Astrocyte of the cerebellum (primary cell): ENCODE measurements at regions not wholly inside any gene's neighbourhood (a gene's known extent, or its start where the extent isn't known, plus 50 kb on each side); places are given as distances from the start of the nearest gene placed in this dataset.

Source experiments
- DNase-seq: peaks from one replicate; pipeline ENCODE4 v3.0.0-alpha.2; 2011; ENCODE audit warnings: low read depth
- H3K4me3 ChIP-seq: 2 replicates; pipeline ENCODE4 v1.5.1; 2011; ENCODE audit warnings: mild to moderate bottlenecking, low read depth, low read length, moderate library complexity
- CTCF ChIP-seq: IDR thresholded peaks from 2 replicates; pipeline ENCODE4 v1.5.1; 2012; ENCODE audit warnings: low read length, low read depth, moderate library complexity, mild to moderate bottlenecking; ENCODE audit errors: missing control alignments
- in situ Hi-C: cut with HindIII; loops from 2 replicates; pipeline ENCODE4 v1.10.0; 2017; ENCODE audit warnings: low sequenced_read_pairs

DNA sequence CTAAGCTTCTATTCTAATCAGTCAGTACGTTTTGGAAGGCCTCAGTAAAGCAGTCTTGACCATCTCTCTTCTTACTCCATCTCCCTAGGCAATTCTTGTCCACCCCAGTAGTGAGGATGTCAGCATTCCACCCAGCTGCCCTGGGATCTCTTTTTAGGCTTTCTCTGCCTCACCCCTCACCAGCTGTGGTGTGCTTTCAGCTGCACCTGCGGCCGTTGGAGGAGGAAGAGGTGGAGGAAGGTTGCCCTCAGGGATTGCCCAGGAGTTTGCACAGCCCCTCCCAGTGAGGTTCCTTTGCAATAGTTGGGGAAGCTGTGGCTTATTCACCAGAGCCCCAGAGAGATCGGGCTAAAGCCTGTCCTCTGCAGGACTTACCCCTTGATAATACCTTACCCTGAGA lies 615.8 kb downstream of the BNC2 start:
- DNase-seq: no peak
- no peak overlapping the region for H3K4me3 ChIP-seq
- in situ Hi-C loops: loop anchor here (5.0 kb wide), 1 partner anchor 68 kb away; no protein-coding TSS in a partner anchor
- no peak for TF ChIP-seq CTCF

GRCh38 chr9:16255217-16255616 lies 615.3 kb downstream of the BNC2 start:
- DNase-seq: no peak
- in situ Hi-C loops: no loop called here
- no peak overlapping the region for H3K4me3 ChIP-seq
- no peak for TF ChIP-seq CTCF

DNA sequence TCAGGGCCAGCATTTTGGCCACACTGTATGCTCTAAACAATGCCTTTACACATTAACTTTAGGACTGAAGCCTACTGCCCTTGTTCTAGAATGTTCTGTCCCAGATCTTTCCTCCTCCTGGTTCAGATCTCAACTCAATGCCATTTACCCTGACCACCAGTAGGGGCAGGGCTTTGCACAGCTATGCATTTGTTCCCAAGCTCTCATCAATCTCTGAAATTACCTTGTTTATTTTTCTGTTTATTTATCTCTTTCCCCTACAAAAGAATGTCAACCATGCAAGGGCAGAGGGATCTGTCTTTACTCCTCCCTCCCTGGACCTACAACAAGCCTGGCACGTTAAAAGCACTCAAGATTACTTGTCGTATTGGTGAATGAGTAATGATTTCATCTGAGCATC lies 612.9 kb downstream of the BNC2 start:
- DNase-seq: no peak
- in situ Hi-C loops: no loop called here
- no peak overlapping the region for H3K4me3 ChIP-seq
- TF ChIP-seq CTCF: peak; percentile 69

GRCh38 chr9:16258191-16258590 lies 612.3 kb downstream of the BNC2 start:
- no peak for DNase-seq
- in situ Hi-C loops: no loop called here
- TF ChIP-seq CTCF: no peak
- no peak overlapping the region for H3K4me3 ChIP-seq

- H3K4me3 ChIP-seq: no peak overlapping the region
- TF ChIP-seq CTCF: no peak
- DNase-seq: no peak
- in situ Hi-C loops: no loop called here
Observed at GRCh38 chr9:16258708-16259107, 611.8 kb downstream of the BNC2 start.

- no peak for DNase-seq
- H3K4me3 ChIP-seq: no peak overlapping the region
- TF ChIP-seq CTCF: no peak
- in situ Hi-C loops: no loop called here
Observed at GRCh38 chr9:16262477-16263261, 607.8 kb downstream of the BNC2 start.
